ENCODE measurements at regions not wholly inside any gene's neighbourhood (a gene's known extent, or its start where the extent isn't known, plus 50 kb on each side); places are given as distances from the start of the nearest gene placed in this dataset.

DNA sequence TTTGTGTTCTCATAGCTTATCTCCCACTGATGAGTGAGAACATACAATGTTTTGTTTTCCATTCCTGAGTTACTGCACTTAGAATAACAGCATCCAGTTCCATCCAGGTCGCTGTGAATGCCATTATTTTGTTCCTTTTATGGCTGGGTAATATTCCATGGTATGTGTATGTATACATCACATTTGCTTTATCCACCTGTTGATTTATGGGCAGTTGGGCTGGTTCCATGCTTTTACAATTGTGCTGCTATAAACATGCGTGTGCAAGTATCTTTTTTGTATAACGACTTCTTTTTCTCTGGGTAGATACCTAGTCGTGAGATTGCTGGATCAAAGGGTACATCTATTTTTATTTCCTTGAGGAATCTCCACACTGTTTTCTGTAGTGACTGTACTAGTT is 74.8 kb downstream of the ZNF280B start (continued):
- TF ChIP-seq CHD2 (IDR thresholded peaks at IDR 0.05; ENCODE audit: low read length) (no peak), RBBP5 (IDR thresholded peaks at IDR 0.05; ENCODE audit: borderline replicate concordance, low read depth, low read length) (no peak), YY1 (IDR thresholded peaks at IDR 0.05; ENCODE audit: low read depth, low read length) (no peak), KDM4A (IDR thresholded peaks at IDR 0.05; ENCODE audit: low read depth, low read length, severe bottlenecking) (no peak), HDAC2 (IDR thresholded peaks at IDR 0.05; ENCODE audit: borderline replicate concordance in 1 of 2, low read depth in 2 of 2, low read length in 2 of 2) (no peak), CBX8 (IDR thresholded peaks at IDR 0.05; ENCODE audit: borderline replicate concordance, low read depth, low read length) (no peak), PHF8 (conservative IDR thresholded peaks at IDR 0.05; ENCODE audit: low read depth, low read length) (no peak), TAF1 (IDR thresholded peaks at IDR 0.05; ENCODE audit: low read depth, low read length) (no peak), HDAC6 (IDR thresholded peaks at IDR 0.05; ENCODE audit: low read depth, low read length) (no peak), EZH2 (IDR thresholded peaks at IDR 0.05; ENCODE audit: low read depth, low read length, severe bottlenecking) (no peak), FOSL1 (IDR thresholded peaks at IDR 0.05; ENCODE audit: insufficient read depth, low read depth, low read length) (no peak), CBX5 (IDR thresholded peaks at IDR 0.05; ENCODE audit: low read depth, low read length) (no peak), CHD1 (IDR thresholded peaks at IDR 0.05; ENCODE audit: low read depth, low read length) (no peak), JUN (IDR thresholded peaks at IDR 0.05; ENCODE audit: low read depth, low read length) (no peak), POLR2A (IDR thresholded peaks at IDR 0.05; ENCODE audit: control extremely low read depth in 1 of 2, low read depth in 2 of 2, low read length in 2 of 2) (no peak), E2F6 (IDR thresholded peaks at IDR 0.05) (no peak), RFX5 (IDR thresholded peaks at IDR 0.05; ENCODE audit: borderline replicate concordance, low read depth, low read length) (no peak), POLR2AphosphoS5 (IDR thresholded peaks at IDR 0.05; ENCODE audit: low read depth, low read length) (no peak)

Measured in H1 (cell line).